Upper lobe of left lung (tissue), 4 donors: ENCODE measurements at regions not wholly inside any gene's neighbourhood (a gene's known extent, or its start where the extent isn't known, plus 50 kb on each side); places are given as distances from the start of the nearest gene placed in this dataset.

ENCODE experiments used
- POLR2A ChIP-seq, 4 donors: fragments of 450-650 bp; IDR thresholded peaks; one replicate each; pipeline ENCODE4 v1.5.1; 2016 to 2017; ENCODE audit warnings: antibody characterized with exemption in 4 of 4, mild to moderate bottlenecking in 2 of 4
- POLR2AphosphoS5 ChIP-seq, 2 donors: sonication (generic); formaldehyde crosslinking; IDR thresholded peaks; one replicate each; pipeline ENCODE4 v1.5.1; 2017; ENCODE audit warnings: antibody characterized with exemption in 2 of 2
- TF ChIP-seq, protein P1 (sequence below), 6 experiments: fragments of 450-650 bp in 4 of 6; fragments of 200-600 bp in 2 of 6; sonication (generic) in 2 of 6; IDR thresholded peaks; one replicate each; pipeline ENCODE4 v1.5.1; 2016 to 2019; ENCODE audit warnings: antibody characterized with exemption in 6 of 6

GRCh38 chr10:44818701-44819127 is 92.4 kb upstream of the TMEM72 start:
- no peak for TF ChIP-seq POLR2A (IDR thresholded peaks at IDR 0.05)
- TF ChIP-seq, protein P1, sequence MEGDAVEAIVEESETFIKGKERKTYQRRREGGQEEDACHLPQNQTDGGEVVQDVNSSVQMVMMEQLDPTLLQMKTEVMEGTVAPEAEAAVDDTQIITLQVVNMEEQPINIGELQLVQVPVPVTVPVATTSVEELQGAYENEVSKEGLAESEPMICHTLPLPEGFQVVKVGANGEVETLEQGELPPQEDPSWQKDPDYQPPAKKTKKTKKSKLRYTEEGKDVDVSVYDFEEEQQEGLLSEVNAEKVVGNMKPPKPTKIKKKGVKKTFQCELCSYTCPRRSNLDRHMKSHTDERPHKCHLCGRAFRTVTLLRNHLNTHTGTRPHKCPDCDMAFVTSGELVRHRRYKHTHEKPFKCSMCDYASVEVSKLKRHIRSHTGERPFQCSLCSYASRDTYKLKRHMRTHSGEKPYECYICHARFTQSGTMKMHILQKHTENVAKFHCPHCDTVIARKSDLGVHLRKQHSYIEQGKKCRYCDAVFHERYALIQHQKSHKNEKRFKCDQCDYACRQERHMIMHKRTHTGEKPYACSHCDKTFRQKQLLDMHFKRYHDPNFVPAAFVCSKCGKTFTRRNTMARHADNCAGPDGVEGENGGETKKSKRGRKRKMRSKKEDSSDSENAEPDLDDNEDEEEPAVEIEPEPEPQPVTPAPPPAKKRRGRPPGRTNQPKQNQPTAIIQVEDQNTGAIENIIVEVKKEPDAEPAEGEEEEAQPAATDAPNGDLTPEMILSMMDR (IDR thresholded peaks at IDR 0.05): no peak
- TF ChIP-seq POLR2AphosphoS5 (IDR thresholded peaks at IDR 0.05): no peak
